GM20000 (cell line): ENCODE measurements at regions not wholly inside any gene's neighbourhood (a gene's known extent, or its start where the extent isn't known, plus 50 kb on each side); places are given as distances from the start of the nearest gene placed in this dataset.

ENCODE experiments used
- DNase-seq: peaks from one replicate; pipeline ENCODE4 v3.0.0; 2012; ENCODE audit warnings: low spot score
- CTCF ChIP-seq: IDR thresholded peaks from 2 replicates; pipeline ENCODE4 v1.5.1; 2012; ENCODE audit warnings: mild to moderate bottlenecking, control low read depth; ENCODE audit errors: extremely low read depth, missing control alignments

DNA sequence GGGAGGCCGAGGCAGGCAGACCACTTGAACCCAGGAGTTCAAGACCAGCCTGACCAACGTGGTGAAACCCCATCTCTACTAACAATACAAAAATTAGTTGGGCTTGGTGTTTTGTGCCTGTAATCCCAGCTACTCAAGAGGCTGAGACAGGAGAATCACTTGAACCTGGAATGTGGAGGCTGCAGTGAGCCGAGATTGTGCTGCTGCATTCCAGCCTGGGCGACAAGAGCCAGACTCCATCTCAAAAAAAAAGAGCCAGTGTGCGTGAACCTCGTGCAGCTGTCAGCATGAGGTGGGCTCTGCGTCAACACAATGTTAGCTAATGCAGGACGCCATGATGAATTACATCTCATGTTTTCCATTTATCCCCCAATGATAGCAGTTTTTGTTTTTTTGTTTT lies 110.7 kb upstream of the SLC45A1 start:
- DNase-seq, result no peak
- no peak for TF ChIP-seq CTCF

DNA sequence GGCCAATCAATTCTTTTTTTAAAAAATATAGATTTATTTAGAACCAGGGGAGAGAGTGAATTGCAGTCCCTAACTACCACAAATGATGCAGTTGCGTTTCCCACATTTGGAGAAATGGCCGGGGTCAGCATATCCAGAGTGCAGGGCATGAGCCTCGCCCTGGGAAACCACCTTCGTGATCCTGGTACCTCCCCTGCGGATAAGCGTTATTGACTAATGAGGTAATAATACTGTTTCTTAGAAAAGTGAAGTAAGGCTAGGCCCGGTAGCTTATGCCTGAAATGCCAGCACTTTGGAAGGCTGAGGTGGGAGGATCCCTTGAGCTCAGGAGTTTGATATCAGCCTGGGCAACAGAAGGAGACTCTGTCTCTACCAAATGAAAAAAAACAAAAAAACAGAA lies 111.5 kb upstream of the SLC45A1 start:
- TF ChIP-seq CTCF, result no peak
- no peak for DNase-seq

DNA sequence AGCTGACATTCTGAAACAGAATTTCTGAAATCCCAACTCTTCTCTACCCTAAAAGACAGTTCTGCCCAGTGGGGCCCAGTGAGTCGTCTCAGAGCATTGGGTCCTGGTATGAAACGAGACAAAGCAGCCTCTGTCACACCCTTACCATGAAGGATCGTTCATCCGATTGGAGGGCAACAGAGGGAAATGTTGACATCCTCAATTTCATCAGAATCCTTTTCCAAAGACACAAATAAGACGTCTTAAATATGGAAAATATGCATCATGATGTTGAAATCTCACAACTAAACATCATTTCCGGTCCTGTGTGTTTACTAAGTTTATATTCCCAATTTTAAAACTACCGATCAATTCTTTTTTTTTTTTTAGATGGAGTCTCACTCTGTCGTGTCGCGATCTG lies 112.1 kb upstream of the SLC45A1 start:
- TF ChIP-seq CTCF, result no peak
- DNase-seq, result no peak

GRCh38 chr1:8204826-8205225 lies 113.1 kb upstream of the SLC45A1 start:
- TF ChIP-seq CTCF, result no peak
- no peak for DNase-seq

DNA sequence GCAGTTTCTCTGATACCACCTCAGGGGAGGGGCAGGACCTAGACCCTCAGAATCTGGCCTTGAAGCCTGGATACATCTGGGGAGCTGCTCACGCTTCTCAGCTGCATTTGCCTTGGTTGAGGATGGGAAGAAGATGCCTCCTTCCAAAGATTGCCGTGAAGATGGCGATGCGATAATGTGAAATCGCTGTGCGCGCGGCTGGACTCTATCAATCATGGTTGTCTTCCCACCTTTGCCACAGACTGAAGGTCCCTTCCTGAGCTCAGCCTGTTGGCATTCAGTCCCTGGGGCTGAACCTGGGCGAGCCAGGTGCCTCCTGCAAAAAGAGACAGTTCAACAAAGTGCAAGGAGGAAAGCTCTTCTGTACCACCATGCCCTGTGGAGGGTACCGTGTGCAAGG lies 114.4 kb upstream of the SLC45A1 start:
- DNase-seq, result no peak
- no peak for TF ChIP-seq CTCF

DNA sequence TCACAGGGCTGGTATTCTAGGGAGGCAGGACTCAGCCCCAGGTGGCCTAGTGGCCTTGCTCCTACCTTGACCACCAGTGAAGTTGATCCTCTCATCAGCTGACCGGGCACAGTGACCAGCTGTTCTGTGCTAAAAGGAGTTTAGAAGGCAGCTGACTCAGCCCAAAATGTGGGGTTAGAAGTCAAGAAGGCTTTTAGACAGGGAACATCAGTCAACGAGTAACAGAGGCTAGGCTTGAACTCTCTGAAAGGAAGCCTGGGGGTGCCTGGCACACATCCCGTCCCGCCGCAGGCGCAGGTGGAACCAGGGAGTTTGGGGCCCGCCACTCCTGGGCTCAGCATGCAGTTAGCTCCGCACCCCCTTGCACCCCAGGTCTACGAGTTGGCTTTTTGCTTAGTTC lies 114.9 kb upstream of the SLC45A1 start:
- DNase-seq, result no peak
- TF ChIP-seq CTCF, result no peak

GRCh38 chr1:8202182-8202905 lies 115.6 kb upstream of the SLC45A1 start:
- no peak for TF ChIP-seq CTCF
- DNase-seq, result no peak
